SH-SY5Y (cell line): ENCODE measurements at regions not wholly inside any gene's neighbourhood (a gene's known extent, or its start where the extent isn't known, plus 50 kb on each side); places are given as distances from the start of the nearest gene placed in this dataset.

Source experiments
- GATA2 ChIP-seq: IDR thresholded peaks from 2 replicates; pipeline ENCODE4 v1.6.1; 2011; ENCODE audit warnings: mild to moderate bottlenecking, low read depth, low read length
- GATA3 ChIP-seq: IDR thresholded peaks from 2 replicates; pipeline ENCODE4 v1.6.1; 2011; ENCODE audit warnings: low read depth, mild to moderate bottlenecking, low read length, moderate library complexity

DNA sequence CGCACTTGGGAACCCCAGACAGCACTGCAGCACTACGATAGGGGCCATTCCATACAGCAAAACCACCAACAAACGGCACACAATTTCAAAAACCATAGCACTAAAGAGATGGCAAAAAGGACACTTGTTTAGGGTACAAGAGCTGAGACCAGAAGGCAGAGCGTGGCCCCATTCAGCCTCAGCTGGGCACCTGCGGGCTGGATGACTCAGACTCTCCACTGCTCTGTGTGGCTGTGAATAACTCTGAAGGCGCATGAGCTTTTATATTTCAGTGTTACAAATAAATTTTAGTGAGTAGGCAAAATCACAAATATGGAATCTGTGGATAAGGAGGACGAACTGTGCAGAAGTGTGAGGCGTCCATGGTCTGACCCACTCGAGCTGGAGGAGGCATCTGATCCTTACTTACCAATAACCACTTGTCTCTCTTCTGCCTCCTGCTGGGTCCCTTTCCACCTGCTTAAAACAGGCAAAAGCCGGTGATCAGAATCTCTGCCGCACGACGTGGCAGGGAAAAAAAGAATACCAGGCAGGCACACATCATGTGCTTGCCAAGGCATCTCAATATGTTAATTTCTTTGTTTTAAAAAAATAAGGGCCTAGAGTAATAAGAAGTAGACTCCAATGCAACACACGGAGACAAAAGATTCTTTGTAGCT, 325.7 kb downstream of the SHANK2 start:
- no peak for TF ChIP-seq GATA3
- no peak for TF ChIP-seq GATA2

DNA sequence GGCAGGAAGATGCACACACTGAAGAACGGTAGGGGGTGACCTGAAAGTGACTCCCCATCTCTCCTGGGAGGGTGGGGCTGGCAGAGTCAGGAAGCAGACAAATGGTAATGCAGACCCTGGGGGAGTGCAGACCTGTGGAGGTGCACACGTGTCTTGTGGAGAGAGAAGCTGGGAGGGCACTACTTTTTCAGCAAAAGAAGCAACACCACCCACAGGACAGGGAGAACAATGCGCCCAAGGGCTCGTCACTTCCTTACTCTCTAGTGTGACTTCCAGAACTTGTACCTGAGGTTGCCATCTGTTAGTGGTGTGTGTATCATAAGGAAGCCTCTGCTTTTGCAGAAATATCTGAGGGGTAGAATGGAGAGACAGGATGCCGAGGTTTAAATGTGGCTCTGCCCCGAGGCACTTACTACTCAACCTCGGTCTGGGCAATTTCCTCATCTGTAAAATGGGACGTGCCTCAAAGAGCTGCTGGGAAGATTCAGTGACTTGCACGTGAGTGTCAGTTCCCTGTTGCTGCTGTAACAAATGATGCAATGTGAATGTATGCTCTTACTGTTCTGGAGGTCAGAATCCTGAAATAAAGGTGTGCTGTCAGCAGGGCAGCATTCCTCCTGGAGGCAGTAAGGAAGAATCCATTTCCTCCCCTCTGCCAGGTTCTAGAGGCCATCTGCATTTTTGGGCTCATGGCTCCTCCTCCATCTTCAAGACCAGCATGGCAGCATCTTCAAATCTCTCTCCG, 323.4 kb downstream of the SHANK2 start:
- TF ChIP-seq GATA2 (no peak), GATA3 (no peak)

DNA sequence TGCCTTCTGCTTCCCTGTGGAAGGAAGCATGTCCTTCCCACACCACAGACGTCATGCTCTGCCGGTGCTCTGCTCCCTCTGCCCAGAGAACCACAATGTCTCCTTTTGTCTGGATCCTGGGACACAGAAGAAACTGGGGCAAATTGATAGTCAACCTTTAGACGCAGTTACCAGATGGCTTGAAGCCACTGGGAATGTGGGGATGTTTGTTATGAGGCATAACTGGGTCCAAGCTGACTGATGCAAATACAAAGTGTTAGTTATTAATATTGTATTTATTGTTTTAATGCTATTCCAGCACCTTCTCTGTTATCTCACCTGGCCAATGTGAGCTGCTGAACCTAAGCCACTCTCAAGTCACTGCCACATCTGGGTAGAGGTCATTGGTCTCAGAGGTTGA, 322.2 kb downstream of the SHANK2 start:
- no peak for TF ChIP-seq GATA3
- no peak for TF ChIP-seq GATA2

DNA sequence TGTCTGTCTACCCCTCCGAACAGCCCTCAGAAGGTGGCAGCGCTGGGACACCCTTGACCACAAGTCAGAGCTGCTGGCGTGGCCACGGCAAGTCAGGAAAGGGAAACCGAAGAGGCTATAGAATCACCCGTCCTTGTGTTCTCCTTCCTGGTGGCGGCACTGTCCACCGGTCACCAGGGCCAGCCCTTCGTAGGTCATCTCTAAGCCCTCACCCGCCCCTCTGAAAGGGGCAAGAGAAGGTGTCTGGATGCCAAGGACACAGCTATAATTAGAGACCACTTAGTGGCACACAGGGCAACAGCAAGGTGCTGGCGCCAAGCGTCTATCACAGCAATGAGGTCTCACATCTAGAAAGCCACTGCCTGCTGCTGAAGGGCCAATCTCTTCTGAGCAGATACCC, 320.9 kb downstream of the SHANK2 start:
- TF ChIP-seq GATA3 (no peak), GATA2 (no peak)

DNA sequence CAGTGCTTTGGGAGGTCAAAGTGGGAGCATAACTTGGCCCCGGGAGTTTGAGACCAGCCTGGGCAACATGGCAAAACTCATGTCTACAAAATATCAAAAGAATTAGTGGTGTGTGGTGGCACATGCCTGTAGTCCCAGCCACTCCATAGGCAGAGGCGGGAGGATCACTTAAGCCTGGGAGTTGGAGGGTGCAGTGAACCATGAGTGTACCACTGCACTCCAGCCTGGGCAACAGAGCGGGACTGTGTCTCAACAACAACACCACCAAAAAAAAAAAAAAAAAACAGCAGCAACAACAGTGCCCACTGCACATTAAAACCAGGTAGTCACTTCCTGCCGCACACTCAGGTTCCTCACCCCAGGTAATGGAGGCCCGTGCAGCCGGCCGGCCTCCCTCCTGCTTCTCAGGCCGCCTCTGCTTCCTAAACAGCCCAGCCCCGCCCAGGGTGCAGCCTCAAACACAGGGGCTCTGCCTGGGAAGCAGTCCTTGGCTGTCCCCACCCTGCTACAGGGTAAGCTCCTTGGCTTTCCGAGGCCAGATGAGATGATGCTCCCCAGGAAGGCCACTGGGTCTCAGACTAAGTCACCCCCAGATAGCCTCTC, 318.3 kb downstream of the SHANK2 start:
- no peak for TF ChIP-seq GATA2
- no peak for TF ChIP-seq GATA3

DNA sequence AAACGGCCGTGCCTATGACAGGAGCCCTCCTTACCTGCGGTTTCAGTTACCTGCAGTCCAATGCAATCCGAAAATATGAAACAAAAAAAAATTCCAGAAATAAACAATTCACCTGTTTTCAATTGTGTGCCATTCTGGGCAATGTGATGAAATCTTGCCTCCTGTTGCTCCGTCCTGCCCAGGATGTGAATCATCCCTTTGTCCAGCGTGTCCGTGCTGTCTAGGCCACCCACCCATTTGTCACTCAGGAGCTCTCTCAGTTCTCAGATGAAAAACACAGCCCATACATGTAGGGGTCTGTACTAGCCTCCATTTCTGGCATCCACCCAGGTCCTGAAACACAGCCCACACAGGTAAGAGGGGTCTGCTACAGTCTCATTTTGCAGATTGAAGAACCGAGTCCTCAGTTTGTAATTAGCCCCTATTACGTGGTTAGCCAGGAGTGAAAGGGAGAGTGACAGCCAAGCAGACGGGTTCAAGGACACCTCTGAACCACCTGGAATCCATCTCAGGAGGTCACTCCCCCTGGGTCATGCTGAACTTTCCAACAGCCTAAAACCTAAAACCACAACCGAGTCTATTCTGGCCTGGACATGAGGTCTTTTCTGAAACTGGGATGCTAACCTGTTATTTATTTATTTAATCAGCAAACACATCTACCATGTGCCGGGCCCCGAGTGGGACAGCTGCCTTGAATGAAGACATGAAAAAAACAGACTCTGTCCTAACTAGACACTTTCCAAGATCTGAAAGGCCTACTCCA, 317.2 kb downstream of the SHANK2 start:
- no peak for TF ChIP-seq GATA3
- TF ChIP-seq GATA2, result no peak

DNA sequence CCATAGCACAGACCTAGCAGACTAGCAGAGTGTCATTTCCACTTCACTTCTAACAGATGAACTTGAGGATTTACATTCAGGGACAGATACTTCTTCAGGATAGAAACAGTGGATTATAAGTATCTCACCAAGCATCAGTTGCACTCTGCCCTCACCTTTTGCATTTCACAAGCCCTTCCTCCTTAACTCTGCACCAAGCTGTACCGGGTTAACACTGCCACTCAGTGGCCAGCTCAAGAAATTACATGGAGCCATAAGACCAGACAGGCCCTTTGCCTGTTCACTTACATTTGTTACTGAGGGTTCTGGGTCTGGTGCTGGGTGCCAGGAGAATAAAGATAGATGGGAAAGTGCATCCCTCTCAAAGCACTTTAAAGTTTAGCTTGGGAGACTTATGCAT, 309.8 kb downstream of the SHANK2 start:
- TF ChIP-seq GATA2, result no peak
- TF ChIP-seq GATA3, result no peak

DNA sequence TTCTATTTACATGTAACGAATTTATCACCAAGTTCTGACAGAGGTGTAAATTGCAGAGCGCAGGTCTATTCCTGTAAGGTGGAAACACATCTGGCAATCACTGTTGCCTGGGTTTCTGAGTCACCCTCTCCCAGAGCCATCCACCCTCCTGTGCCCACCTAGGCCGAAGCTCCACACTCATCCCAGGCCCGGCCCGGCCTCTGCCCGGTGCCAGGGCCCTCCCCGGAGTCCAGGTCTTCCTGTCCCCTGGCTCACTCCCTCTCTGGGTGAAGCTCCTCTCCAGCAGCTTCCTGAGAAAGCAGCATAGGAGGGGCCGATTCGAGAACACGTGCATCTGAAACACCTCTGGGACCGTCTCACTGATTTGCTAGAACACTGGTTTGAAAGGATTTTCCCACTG, 308.2 kb downstream of the SHANK2 start:
- no peak for TF ChIP-seq GATA2
- no peak for TF ChIP-seq GATA3

DNA sequence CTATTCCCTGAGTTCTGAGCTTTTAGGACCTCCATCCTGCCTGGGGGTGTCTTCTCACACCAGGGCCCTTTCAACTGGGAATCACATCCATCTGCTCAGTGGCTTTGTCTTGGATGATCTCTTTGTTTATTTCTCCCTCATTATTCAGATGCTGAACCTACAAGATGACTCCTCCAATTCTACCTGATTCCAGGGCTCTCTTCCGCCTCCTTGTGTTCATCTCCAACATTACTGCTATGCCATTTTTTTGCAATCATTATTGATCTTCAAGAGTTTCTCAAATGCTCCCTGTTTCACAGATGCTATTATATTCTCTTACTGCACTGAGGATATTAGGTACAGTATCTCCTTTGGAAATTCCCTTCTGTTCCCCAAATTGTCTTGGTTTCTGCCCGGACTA, 307.7 kb downstream of the SHANK2 start:
- TF ChIP-seq GATA2, result no peak
- no peak for TF ChIP-seq GATA3

DNA sequence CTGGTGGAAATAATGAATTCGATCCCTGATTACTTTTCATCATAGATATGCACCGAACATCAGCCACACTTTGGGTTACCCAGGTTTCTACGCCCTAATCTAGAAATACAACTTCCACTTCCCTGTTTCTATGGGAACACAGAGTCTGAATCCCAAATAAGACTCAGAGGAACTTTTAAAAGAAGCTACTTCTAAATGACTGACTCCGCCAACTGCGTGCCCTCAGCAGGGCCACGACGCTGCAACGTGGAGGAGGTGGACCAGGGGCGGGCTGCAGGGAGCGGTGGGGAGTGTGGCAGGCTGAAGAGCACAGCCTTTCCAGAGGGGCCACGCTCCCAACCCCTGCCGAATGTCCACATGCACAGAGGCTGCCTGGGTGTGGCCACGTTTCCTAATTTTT, 304.0 kb downstream of the SHANK2 start:
- TF ChIP-seq GATA2 (no peak), GATA3 (no peak)

DNA sequence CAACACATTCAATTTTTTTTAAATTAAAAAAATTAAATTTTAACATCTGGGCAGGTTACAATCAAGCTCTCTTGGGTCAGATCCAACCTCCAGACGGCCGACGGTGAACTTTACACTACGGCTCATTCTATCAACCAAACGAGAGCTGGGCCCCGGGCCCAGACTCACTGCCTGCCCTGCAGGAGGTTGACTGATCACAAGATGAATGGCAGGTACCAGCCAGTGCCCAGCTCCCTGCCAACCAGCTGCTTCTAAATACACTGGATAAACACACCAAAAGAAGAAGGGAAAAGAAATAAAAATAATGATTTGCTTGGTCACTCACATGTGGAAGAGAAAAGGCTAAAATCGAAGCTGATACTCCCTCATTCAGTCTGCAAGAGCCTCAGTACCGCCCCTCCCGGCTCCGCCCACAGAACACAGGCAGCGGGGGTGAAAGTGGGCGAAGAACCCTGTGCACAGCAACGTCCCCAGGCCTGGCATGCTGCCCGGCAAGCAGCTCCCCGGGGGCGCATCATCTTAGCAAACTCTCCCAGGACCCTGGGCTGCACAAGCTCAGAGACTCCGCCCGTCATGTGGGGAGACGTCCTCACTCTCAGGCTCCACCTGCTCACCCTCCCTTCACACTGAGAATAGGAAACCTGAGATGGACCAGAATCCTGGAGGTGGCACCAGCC, 303.4 kb downstream of the SHANK2 start:
- TF ChIP-seq GATA3 (no peak), GATA2 (no peak)

DNA sequence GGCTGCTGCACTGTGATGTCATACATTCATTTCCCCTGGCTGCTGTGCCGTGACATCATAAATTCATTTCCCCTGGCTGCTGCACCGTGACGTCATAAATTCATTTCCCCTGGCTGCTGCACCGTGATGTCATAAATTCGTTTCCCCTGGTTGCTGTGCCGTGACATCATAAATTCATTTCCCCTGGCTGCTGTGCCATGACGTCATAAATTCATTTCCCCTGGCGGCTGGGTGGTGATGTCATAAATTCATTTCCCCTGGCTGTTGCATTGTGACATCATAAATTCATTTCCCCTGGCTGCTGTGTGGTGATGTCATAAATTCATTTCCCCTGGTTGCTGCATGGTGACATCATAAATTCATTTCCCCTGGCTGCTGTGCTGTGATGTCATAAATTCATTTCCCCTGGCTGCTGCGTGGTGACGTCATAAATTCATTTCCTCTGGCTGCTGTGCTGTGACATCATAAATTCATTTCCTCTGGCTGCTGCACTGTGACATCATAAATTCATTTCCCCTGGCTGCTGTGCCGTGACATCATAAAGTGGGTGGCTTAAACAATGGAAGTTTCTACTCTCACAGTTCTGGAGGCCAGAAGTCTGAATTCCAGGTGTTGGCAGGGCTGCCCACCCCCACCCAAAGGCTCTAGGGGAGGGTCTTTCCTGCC, 301.1 kb downstream of the SHANK2 start:
- TF ChIP-seq GATA2 (no peak), GATA3 (no peak)

DNA sequence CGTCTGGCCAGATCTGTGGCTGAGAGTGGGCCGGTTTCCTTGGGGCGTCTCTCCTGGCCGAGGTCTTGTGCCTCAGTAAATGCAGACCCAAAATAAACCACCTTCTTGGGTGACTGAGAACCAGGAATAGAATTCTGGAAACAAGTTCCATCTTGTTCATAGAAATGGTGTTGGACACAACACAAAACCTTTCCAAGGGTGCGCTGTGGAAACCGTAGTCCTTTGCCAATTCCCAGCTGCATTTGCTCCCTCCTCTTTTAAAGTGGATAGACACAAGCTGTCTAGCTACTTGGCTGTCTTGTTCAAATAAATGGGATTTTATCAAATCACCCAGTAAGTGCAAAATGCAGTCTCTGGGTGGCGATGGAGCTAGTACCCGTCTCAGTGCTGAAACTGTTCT, 300.2 kb downstream of the SHANK2 start:
- TF ChIP-seq GATA3 (no peak), GATA2 (no peak)

DNA sequence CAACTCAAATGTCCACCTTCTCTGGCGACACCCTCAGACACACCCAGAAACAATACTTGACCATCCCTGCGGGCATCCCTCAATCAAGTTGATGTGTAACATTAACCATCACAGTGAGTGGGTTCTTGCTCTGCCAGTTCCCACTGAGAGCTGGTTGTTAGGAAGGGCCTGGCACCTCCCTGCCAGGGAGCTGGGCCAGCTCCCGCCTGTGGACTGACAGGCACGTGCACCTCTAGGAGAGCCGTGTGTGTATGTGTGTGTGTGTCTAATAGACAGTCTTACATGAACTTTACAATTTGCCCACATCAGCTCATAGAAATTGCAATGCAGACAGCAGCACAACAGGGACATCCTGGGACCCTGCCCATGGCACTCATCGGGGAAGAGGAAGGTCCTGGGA, 298.7 kb downstream of the SHANK2 start:
- no peak for TF ChIP-seq GATA2
- TF ChIP-seq GATA3, result no peak
